Suprapubic skin (tissue), 4 donors: ENCODE measurements at regions not wholly inside any gene's neighbourhood (a gene's known extent, or its start where the extent isn't known, plus 50 kb on each side); places are given as distances from the start of the nearest gene placed in this dataset.

Experiments used
- DNase-seq, 2 donors: peaks; one replicate each; pipeline ENCODE4 v3.0.0-alpha.2; 2019; ENCODE audit warnings: low spot score in 2 of 2
- H3K27ac ChIP-seq: fragments of 200-600 bp; sonication (generic); one replicate; pipeline ENCODE4 v1.5.1; 2019
- H3K27me3 ChIP-seq: fragments of 200-600 bp; sonication (generic); one replicate; pipeline ENCODE4 v1.5.1; 2019
- H3K36me3 ChIP-seq: fragments of 200-600 bp; sonication (generic); one replicate; pipeline ENCODE4 v1.5.1; 2019
- H3K4me1 ChIP-seq: fragments of 200-600 bp; sonication (generic); one replicate; pipeline ENCODE4 v1.5.1; 2019
- H3K4me3 ChIP-seq: fragments of 200-600 bp; sonication (generic); one replicate; pipeline ENCODE4 v1.5.1; 2019; ENCODE audit warnings: mild to moderate bottlenecking
- H3K9me3 ChIP-seq: fragments of 200-600 bp; sonication (generic); one replicate; pipeline ENCODE4 v1.5.1; 2019
- CTCF ChIP-seq, 2 donors: fragments of 200-600 bp in 1 of 2; fragments of 450-650 bp in 1 of 2; sonication (generic) in 1 of 2; IDR thresholded peaks; one replicate each; pipeline ENCODE4 v1.5.1; 2016 to 2019; ENCODE audit warnings: antibody characterized with exemption in 2 of 2, mild to moderate bottlenecking in 1 of 2, moderate library complexity in 1 of 2
- EP300 ChIP-seq: sonication (generic); formaldehyde crosslinking; IDR thresholded peaks from one replicate; pipeline ENCODE4 v1.6.1; 2017; ENCODE audit warnings: antibody characterized with exemption
- POLR2A ChIP-seq, 2 donors: fragments of 450-650 bp; IDR thresholded peaks; one replicate each; pipeline ENCODE4 v1.6.1; 2017; ENCODE audit warnings: antibody characterized with exemption in 2 of 2, mild to moderate bottlenecking in 2 of 2, moderate library complexity in 2 of 2
- POLR2AphosphoS5 ChIP-seq, 3 donors: sonication (generic); formaldehyde crosslinking; IDR thresholded peaks; one replicate each; pipeline ENCODE4 v1.6.1; 2017; ENCODE audit warnings: antibody characterized with exemption in 3 of 3
- WGBS: methylation state at CpG from one replicate; pipeline ENCODE4 v1.1.5; 2018; 5-methylcytosine and 5-hydroxymethylcytosine counted together

GRCh38 chr13:80603351-80603750 lies 262.4 kb upstream of the SPRY2 start:
- Histone ChIP-seq H3K27ac (no peak overlapping the region), H3K4me3 (no peak overlapping the region), H3K36me3 (no peaks in the 10 kb centered on the region), H3K9me3 (no peaks in the 10 kb centered on the region), H3K27me3 (no peaks in the 10 kb centered on the region), H3K4me1 (peaks cover 2% of the 10 kb centered on the region)
- no peak for TF ChIP-seq POLR2AphosphoS5 (IDR thresholded peaks at IDR 0.05)
- TF ChIP-seq EP300 = no peak
- no peak for TF ChIP-seq POLR2A (IDR thresholded peaks at IDR 0.05)
- no peak for TF ChIP-seq CTCF (IDR thresholded peaks at IDR 0.05)
- WGBS = 31% methylated on average over 1 of the region's 1 CpG
- no peak for DNase-seq

GRCh38 chr13:80599765-80600164 lies 258.8 kb upstream of the SPRY2 start:
- Histone ChIP-seq H3K27me3 (no peaks in the 10 kb centered on the region), H3K4me1 (peaks cover 2% of the 10 kb centered on the region), H3K36me3 (no peaks in the 10 kb centered on the region), H3K4me3 (no peak overlapping the region), H3K9me3 (no peaks in the 10 kb centered on the region), H3K27ac (no peak overlapping the region)
- TF ChIP-seq CTCF (IDR thresholded peaks at IDR 0.05) = no peak
- no peak for TF ChIP-seq EP300
- no peak for DNase-seq

GRCh38 chr13:80598189-80598588 lies 257.3 kb upstream of the SPRY2 start:
- Histone ChIP-seq H3K4me1 (no peaks in the 10 kb centered on the region), H3K27me3 (no peaks in the 10 kb centered on the region), H3K4me3 (no peak overlapping the region), H3K9me3 (no peaks in the 10 kb centered on the region), H3K36me3 (no peaks in the 10 kb centered on the region), H3K27ac (no peak overlapping the region)
- TF ChIP-seq EP300 (no peak), POLR2A (IDR thresholded peaks at IDR 0.05) (no peak), CTCF (IDR thresholded peaks at IDR 0.05) (no peak), POLR2AphosphoS5 (IDR thresholded peaks at IDR 0.05) (no peak)
- 89% methylated on average over 3 of the region's 3 CpGs for WGBS
- no peak for DNase-seq

GRCh38 chr13:80591976-80592740 lies 251.2 kb upstream of the SPRY2 start:
- 90% methylated on average over 4 of the region's 4 CpGs for WGBS
- H3K9me3 ChIP-seq = no peaks in the 10 kb centered on the region

GRCh38 chr13:80590551-80590950 lies 249.6 kb upstream of the SPRY2 start:
- 86% methylated on average over 3 of the region's 3 CpGs for WGBS

More at GRCh38 chr13:80591976-80592740, 251.2 kb upstream of the SPRY2 start:
- Histone ChIP-seq H3K36me3 (no peaks in the 10 kb centered on the region), H3K4me1 (no peaks in the 10 kb centered on the region), H3K27ac (no peak overlapping the region), H3K4me3 (no peak overlapping the region), H3K27me3 (no peaks in the 10 kb centered on the region)
- no peak for TF ChIP-seq POLR2A (IDR thresholded peaks at IDR 0.05)
- TF ChIP-seq CTCF (IDR thresholded peaks at IDR 0.05) = no peak
- no peak for TF ChIP-seq POLR2AphosphoS5 (IDR thresholded peaks at IDR 0.05)
- no peak for TF ChIP-seq EP300
- DNase-seq = no peak

More at GRCh38 chr13:80590551-80590950, 249.6 kb upstream of the SPRY2 start:
- Histone ChIP-seq H3K36me3 (no peaks in the 10 kb centered on the region), H3K4me3 (no peak overlapping the region), H3K9me3 (no peaks in the 10 kb centered on the region), H3K27ac (no peak overlapping the region), H3K27me3 (no peaks in the 10 kb centered on the region), H3K4me1 (no peaks in the 10 kb centered on the region)
- no peak for DNase-seq
- TF ChIP-seq POLR2A (IDR thresholded peaks at IDR 0.05) (no peak), CTCF (IDR thresholded peaks at IDR 0.05) (no peak), POLR2AphosphoS5 (IDR thresholded peaks at IDR 0.05) (no peak), EP300 (no peak)
